Hypothalamus (tissue), 51 donors: ENCODE measurements at regions not wholly inside any gene's neighbourhood (a gene's known extent, or its start where the extent isn't known, plus 50 kb on each side); places are given as distances from the start of the nearest gene placed in this dataset.
A peak's percentile ranks its signal among the peaks of the same experiment; 100 is the strongest.

Experiments
- DNase-seq, 51 donors: peaks; one replicate each; lab custom pipeline; 2025; lab: John Stamatoyannopoulos, UW

DNA sequence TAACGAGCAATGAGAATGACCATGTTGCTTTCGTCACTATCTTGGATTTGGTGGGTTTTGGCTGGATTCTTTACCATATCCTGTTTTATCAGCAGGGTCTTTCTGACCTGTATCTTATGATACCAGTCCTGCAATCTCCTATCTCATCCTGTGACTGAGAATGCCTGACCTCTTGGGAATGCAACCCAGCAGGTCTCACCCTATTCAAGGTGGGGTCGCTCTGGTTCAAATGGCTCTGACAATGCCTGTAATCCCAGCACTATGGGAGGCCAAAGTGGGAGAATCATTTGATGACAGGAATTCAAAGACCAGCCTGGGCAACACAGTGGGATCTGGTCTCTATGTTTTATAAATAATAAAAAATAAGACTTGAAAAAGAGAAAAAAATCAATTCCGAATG, 173.5 kb downstream of the ACTR3 start:
- no peak for DNase-seq

DNA sequence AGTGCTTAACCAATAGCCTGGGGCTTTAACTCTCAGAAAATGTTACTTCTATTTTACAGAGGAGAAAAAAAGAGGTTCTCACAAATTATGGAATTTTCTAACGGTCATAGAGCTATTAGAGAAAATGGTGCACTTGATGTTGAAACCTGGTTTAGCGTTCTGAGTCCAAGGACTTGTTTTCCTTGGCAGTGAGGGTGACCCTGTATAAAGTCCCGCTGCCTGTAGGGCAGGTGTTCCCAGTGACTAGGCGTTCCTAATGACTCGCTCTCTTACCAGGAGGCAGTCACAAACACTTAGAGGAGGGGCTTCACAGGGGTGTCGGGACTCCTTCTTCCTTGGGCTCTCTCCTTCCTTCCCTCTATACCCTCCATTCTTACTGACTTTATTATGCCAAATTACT, 175.8 kb downstream of the ACTR3 start:
- DNase-seq, result no peak

DNA sequence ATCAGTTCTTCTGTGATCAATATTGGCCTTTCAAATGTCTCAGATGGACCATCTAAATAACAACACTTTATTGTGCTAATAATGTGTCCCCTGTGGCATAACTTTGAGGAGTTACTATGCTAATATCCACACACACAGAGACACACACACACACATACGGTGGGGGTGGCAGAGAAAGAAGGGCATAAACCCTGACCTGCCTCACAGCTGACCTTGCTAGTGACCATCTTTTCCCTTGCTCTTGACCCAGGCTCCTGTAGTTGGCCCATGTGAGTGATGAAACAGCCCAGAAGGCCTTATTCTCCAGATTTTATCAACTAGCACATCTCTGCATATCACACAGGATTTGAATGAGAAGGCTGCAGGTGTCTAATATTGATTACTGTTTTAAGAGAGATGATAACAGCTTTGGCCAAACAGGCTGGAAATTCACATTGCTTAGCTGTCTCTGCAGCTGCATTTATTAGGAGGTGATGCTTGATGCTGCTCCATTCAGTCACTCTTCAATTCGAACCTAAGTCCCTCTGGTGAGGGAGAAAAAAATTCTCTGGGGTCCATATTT, 176.4 kb downstream of the ACTR3 start:
- no peak for DNase-seq

DNA sequence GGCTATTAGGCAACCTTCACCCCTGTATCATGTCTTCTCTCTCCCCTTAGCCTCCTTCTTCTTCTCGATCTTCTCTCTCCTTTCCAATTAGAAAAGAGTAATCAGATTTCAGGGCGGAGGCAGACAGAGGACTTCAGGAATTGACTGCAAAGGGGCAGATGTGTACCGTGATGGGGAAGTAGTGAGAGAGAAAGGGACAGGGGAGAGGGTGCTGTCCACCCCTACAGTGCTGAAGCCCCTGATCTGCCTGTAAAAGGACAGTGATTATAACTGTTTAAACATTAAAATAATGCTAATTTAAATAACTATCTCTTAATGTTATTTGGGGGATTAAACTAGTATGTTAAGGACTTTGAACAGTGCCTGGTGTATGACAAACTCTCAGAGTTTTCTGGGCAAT, 178.5 kb downstream of the ACTR3 start:
- no peak for DNase-seq

DNA sequence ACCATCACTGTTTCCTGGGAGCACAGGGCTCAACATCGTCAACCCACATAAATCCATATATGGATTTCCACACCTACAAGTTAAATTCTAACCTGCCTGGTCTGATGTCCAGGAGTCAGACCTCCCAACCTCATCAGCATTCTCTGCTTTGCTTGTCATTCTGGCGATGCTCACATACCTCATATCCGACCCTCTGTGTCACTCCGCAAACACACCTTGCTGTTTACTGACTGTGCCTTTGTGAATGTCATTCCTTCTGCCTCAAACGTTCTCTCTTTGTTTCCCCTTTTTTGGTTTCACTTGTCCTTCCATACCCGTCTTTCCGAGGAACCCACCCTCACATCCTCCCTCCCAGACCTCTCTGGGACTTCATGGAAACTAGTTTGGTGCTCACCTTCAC, 187.1 kb downstream of the ACTR3 start:
- no peak for DNase-seq

DNA sequence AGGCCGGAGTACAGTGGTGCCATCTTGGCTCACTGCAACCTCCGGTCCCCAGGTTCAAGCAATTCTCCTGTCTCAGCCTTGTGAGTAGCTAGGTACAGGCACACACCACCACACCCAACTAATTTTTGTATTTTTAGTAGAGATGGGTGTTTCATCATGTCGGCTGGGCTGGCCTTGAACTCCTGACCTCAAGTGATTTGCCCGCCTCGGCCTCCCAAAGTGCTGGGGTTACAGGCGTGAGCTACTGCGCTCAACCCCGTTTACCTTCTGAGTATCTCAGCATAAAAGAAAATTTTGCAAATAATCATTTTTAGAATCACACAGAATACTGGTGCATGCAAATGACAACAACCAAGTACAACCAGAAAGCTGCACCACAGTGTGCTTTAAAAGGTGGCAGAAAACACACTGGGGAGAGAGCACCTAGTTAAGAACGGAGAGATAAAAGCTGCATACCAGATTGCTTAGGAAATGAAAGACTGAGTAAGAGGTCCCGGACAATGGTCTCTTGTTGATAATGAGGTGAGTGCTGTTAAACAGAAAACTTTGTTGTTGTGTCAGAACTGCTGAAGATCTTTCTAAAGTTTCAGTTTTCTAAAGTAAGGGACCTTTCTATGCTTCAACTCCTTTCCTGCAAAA, 189.6 kb downstream of the ACTR3 start:
- no peak for DNase-seq

DNA sequence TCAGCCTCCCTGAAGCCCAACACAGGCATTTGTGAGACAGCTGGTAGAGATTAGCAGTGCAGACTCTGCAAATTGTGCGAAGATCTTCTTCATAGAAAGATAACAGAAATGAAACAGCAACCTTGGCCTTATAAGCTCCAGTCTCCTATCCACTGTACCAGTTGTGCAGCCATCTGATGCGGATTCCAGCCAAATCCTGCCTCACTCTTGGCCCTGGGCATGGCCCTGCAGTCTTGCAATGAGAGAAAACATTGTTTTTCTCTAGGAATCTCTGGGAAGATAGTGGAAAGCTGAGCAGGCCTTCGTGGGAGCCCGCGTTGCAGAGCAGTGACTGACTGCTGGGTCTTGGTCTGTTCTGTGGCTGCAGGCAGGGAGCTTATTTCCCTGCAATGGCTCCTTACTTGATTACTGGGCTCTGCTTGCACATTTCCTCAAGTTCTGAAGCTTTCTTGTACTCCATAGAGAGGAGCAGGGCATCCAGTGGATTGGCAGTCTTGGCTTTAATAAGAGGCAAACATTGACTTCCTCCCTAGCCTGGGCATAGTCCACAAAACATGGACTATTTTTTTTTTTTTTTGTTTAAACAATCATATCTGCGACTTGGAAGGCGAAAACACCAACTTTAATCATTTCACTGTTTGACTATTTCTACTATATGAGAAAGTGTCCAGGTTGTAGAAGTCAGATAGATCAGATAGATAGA, 193.0 kb downstream of the ACTR3 start:
- peak in 1 of 51 donors; percentile 2 for DNase-seq

DNA sequence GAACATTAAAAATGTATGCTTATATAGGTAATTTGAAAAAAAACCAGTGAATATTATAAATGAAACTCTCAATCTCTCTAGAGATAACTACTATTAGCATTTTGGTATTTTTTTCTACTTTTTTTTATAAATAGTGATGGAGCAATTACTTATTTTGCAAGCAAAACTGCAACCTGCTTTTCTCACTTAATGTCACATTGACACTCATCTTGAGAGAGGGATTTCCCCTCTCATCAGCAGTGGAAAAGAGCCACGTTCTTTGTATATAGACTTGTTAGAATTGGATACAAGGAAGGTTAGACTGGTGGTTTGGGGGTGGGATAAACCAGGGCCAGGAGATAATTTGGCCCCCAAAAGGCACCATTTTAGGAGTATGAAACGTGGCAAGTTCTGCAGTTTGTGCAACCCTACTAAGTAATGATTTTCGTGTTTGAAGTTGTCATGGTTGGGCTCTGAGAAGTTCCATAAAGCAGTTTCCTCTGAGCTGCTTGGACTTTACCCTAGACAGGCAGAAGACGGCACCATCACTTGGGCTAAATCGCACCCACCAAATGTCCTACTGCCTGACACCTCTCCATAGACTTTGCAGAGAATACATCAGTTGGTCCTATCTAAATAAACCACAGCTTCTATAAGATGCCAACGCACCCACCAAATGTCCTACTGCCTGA, 194.0 kb downstream of the ACTR3 start:
- no peak for DNase-seq

DNA sequence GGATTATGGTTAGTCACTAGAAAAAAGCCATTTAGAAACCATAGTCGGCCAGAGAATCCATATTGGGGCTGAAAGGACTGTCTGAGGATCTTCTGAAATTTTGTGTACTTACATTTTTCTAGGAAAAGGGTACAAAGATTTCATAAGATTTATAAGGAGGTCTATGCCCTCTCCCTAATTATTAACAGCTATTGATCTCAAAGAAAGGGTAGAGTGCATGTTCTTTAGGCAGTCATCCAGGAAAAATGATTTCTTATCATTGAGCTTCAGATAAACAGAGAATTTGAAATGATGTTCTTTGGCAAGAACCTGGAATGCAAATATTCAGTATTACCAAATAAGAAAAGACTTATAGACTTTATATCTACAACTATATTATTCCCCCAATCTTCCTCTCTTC, 195.3 kb downstream of the ACTR3 start:
- no peak for DNase-seq

DNA sequence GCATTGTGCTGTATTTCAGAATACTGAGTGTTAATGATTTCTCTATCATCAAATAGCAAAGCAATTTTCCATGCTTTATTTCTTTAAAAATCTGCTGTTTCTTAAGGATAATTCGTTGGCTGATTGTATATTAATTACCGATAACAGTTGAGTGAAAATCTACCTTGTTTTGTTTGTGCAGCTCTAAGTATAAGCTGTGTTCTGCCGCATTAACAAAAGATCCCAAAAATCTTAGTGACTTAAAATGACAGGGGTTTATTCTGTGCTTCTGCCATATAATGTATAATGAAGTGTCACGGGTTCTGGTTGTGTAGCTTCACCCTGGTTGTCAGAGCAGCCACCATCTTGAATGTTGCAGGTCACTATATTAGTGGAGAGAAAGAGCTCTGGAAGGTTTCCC, 196.1 kb downstream of the ACTR3 start:
- no peak for DNase-seq

DNA sequence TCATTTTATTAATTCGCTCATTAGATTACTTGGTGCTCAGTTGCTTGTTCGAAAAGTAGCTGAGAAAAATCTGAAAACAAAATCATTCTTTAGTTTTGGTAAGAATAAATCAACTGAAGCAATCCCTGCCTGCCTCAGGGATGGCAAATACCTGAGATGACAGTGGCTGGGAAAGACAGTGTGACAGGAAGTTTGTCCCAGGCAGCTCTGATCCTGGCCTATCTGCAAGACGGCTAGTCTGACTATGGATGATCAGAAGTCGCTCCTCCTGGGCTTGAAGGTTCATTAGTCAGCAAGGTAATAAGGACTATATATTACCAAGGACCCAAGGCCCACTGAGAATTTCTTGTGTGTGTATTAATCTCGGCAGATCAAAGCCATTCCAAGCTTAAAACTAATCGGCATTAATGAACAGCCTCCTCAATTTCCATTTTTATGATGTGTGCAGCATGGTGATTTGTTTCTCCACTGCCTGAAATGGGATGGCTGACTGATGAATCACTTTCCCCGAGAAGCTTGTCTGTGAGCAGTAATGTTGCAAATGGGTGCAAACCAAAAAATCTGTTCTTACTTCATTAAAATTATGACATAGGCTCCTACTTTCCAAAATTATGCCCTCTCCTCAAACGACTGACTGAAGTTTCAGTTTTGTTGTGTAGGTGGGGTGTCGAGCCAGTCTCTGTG, 199.9 kb downstream of the ACTR3 start:
- no peak for DNase-seq

DNA sequence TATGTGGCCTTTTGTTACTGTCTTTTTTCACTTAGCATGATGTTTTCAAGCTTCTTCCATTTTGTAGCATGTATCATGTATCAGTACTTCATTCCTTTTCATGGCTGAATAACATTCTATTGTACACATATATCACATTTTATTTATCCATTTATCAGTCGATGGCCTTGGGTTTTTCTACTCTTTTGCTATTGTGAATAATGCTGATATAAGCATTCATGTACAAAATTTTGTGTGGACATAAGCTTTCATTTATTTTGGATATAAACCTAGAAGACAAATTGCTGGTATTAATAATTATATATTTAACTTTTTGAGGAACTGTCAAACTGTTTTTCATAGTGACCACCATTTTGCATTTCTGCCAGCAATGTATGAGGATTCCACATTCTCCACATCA, 201.1 kb downstream of the ACTR3 start:
- no peak for DNase-seq

DNA sequence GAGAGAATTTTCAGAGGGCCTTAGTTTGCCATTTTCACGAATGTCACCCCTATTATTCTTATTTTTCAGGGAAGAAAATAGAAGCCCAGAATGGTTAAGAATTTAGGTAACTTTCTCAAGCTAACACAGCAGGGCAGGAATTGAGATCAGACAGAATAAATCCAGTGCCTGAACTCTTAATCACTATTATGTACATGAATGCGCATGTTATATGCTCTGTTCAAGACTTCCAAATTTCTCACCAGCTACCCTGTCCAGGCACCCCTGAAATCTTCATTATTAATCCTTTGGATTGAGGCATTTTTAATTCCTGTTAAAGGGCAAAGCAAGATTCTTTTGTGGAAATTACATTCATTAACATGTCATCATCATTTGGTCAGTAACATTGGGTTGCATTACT, 218.4 kb downstream of the ACTR3 start:
- DNase-seq, result no peak

DNA sequence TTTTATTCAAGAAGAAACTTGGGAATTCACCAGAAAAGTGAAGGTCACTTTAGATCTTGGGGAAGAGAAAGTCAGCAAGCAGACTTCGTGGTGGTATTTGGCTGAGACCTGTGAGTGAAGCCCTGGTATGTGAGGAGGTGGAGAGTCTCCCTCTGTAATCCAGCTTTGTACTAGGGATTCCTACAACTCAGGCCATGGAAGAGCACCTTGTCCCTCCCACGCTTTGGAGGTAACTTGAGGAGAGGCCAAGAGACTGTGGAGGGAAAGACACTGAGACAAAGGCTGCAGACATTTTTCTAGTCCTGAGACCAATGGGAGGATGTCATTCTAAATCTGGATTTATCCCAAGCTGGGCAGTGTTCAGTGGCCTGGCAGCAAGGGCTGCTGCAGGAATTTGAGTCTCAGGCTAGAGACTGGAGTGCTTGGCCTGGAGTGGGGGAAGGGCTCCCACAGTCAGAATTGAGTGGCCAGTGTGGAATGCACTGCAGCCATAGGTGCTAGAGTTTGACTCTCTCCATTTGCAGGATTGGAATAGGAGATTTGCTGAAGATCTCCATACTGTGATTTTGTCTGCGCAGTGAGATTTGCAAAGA, 219.0 kb downstream of the ACTR3 start:
- DNase-seq, result no peak

DNA sequence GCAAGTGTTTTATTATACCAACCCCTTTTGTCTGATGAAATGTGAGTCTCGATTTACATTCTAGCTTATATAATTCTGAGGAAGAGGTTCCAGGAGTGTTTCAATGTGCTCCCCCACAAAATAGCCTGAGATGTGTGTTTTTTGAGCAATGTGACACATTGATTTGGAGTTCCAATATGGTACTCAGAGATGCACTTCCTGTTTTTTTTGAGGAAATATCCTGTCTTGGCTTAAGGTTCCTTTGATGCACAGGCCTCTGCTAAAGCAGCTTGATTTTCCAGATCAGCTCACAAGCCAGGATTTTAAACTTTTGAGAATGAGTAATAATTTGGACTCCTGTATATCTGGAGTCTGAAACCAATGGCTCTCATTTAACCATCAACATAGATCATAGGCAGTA, 221.4 kb downstream of the ACTR3 start:
- no peak for DNase-seq

DNA sequence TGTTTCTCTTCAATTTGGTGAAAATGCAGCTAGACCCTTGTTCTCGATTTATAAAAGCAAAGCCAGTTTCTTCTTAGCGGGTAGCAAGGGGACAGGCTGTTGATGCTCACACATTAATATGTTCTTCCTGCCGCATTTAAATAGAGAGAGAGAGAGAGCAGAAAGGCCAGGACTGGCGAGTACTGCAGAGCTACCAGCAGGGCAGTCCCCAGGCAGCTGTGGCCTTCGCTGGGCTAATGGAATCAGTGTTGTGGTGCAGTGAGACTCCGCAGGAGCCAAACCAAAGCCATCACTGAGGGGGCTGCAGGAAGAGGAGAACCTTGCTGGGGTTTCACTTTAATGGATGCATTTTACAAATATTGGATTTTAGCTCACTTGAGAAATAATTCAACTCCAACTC, 223.6 kb downstream of the ACTR3 start:
- no peak for DNase-seq

DNA sequence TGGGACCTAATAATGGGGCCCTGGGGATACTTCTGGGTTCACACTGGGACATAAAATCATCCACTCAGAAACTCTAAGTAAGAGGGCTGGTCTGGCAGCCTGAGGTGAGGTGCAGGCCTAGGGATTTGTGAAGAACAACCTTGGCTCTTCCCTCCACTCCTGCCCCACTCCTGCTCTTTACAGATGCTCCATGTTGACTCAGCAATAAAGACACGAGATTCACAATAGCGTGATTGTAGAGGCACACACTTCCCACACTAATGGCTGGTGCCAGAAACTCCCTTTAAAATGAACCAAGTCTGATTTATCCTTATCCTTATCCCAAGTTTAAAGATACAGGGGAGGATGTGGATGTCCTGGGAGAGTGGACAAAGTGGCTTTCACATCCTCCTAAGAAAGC, 228.2 kb downstream of the ACTR3 start:
- no peak for DNase-seq

DNA sequence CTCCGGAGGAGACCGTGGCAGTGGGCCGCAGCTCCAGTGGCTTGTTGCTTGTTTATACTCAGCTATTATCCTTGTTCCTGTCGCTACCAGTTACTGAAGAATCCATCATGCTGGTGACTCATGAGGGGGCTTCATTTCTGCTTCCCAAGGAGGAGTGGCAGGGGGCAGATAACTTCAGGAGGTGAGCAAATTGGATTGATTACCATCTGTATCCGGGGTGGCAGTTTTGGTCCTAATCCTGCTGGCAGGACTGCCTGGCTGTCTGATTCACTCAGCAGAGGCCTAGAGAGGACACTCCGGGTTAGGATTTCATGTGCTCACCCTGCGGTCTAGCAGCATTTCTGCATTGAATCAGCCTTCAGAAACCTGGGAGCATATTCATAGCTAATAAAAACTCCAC, 230.0 kb downstream of the ACTR3 start:
- DNase-seq, result no peak

DNA sequence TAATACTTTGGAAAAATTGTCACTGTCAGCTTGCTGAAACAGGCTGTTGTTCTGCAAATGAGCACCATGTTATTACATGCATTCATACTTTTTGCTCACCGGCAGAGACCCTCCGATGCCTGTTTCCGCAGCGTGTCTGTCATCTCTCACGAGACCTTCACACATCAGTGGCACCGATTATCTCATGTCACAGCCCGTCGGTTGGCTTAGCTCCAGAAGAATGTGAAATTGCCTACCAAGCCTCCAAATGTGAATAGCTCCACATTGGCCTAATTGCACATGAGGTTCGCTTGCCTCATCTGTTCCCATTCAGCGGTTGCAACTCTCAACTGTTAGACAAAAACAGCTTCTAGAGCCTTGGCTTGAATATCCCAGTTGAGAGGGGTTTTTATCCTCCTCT, 233.0 kb downstream of the ACTR3 start:
- DNase-seq, result no peak

DNA sequence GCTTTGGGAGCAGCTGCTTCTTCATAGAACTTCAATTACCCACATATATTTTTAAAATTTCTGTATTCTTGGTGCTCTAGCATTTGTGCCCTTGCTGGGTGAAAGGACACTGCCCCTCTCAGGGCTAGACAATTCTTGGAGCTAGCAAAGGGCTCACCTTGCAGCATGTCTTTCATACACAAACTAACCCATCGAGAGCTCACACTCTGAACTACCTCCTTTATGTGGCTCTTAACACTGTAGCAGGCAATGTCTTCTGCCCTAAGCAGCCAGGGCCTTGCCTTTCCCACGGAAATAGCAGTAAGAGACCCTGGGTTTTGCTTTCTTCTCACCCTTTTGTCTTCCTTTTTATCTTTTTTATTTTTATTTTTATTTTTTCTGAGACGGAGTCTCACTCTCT, 234.0 kb downstream of the ACTR3 start:
- no peak for DNase-seq

DNA sequence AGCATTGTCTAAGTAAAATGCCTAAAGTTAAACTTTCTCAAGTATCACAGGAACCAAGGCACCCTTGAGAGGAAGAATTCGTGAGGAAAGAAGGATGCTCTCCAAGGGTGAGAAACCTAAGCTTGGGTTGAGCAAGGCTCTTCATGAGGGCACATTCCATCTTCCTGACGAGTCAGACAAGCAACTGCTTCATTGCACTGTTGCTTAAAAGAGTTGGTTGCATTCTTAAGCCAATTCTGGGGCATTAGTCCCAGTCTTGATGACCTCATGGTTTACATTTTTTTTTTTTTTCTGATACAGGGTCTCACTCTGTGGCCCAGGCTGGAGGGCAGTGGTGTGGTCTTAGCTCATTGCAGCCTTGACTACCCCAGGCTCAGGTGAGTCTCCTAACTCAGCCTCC, 237.5 kb downstream of the ACTR3 start:
- DNase-seq, result no peak
